Fibroblast of lung (primary cell): ENCODE measurements at regions not wholly inside any gene's neighbourhood (a gene's known extent, or its start where the extent isn't known, plus 50 kb on each side); places are given as distances from the start of the nearest gene placed in this dataset.

Experiments
- DNase-seq, 2 donors: peaks; one replicate each; pipeline versions ENCODE4 v3.0.0 to v3.0.0-alpha.2; 2010; ENCODE audit warnings: low read depth in 2 of 2
- H2AFZ ChIP-seq: 2 replicates; pipeline ENCODE4 v1.5.1; 2012; ENCODE audit warnings: low read length, control low read depth, inconsistent platforms
- H3K27ac ChIP-seq: 2 replicates; pipeline ENCODE4 v1.5.1; 2011; ENCODE audit warnings: low read length, control low read depth; ENCODE audit not compliant: insufficient read depth
- H3K27me3 ChIP-seq: 2 replicates; pipeline ENCODE4 v1.5.1; 2011; ENCODE audit warnings: mild to moderate bottlenecking, low read length; ENCODE audit not compliant: control insufficient read depth, insufficient read depth
- H3K36me3 ChIP-seq: 2 replicates; pipeline ENCODE4 v1.5.1; 2011; ENCODE audit warnings: low read length; ENCODE audit not compliant: control insufficient read depth, insufficient read depth
- H3K4me1 ChIP-seq: 2 replicates; pipeline ENCODE4 v1.5.1; 2011; ENCODE audit warnings: low read length; ENCODE audit not compliant: control insufficient read depth, insufficient read depth; ENCODE audit errors: extremely low read depth
- H3K4me2 ChIP-seq: 2 replicates; pipeline ENCODE4 v1.5.1; 2011; ENCODE audit warnings: low read length, control low read depth; ENCODE audit not compliant: insufficient read depth; ENCODE audit errors: extremely low read depth
- H3K4me3 ChIP-seq, 4 experiments: fragments of 200-600 bp in 1 of 4; sonication (generic) in 1 of 4; replicated peaks in 1 of 4; 2 replicates each; pipeline ENCODE4 v1.5.1; 2011 to 2016; ENCODE audit warnings: low read length in 4 of 4, low read depth in 3 of 4, mild to moderate bottlenecking in 3 of 4, control low read depth in 2 of 4, inconsistent platforms in 1 of 4, mixed read lengths in 1 of 4; ENCODE audit not compliant: insufficient read depth in 1 of 4; ENCODE audit errors: control extremely low read depth in 1 of 4
- H3K79me2 ChIP-seq: 2 replicates; pipeline ENCODE4 v1.5.1; 2012; ENCODE audit warnings: mild to moderate bottlenecking, low read length, inconsistent platforms; ENCODE audit not compliant: control insufficient read depth, insufficient read depth
- H3K9ac ChIP-seq: 2 replicates; pipeline ENCODE4 v1.5.1; 2011; ENCODE audit warnings: mild to moderate bottlenecking, low read length, control low read depth; ENCODE audit not compliant: insufficient read depth
- H3K9me3 ChIP-seq: 2 replicates; pipeline ENCODE4 v1.5.1; 2012; ENCODE audit warnings: low read depth, low read length; ENCODE audit not compliant: control insufficient read depth, insufficient read depth
- H4K20me1 ChIP-seq: 2 replicates; pipeline ENCODE4 v1.5.1; 2011; ENCODE audit warnings: low read length; ENCODE audit not compliant: control insufficient read depth, insufficient read depth; ENCODE audit errors: extremely low read depth
- EZH2 ChIP-seq: IDR thresholded peaks from 2 replicates; pipeline ENCODE4 v1.5.1; 2012; ENCODE audit warnings: low read length, control low read depth, mild to moderate bottlenecking; ENCODE audit errors: missing control alignments
- TF ChIP-seq, protein P1 (sequence below), 2 donors: IDR thresholded peaks in 1 of 2; conservative IDR thresholded peaks in 1 of 2; 1 replicate in 1 of 2; 2 replicates in 1 of 2; pipeline ENCODE4 v1.5.1; 2011 to 2012; ENCODE audit warnings: low read length in 2 of 2, control low read depth in 1 of 2, inconsistent platforms in 1 of 2, low read depth in 1 of 2, mild to moderate bottlenecking in 1 of 2

DNA sequence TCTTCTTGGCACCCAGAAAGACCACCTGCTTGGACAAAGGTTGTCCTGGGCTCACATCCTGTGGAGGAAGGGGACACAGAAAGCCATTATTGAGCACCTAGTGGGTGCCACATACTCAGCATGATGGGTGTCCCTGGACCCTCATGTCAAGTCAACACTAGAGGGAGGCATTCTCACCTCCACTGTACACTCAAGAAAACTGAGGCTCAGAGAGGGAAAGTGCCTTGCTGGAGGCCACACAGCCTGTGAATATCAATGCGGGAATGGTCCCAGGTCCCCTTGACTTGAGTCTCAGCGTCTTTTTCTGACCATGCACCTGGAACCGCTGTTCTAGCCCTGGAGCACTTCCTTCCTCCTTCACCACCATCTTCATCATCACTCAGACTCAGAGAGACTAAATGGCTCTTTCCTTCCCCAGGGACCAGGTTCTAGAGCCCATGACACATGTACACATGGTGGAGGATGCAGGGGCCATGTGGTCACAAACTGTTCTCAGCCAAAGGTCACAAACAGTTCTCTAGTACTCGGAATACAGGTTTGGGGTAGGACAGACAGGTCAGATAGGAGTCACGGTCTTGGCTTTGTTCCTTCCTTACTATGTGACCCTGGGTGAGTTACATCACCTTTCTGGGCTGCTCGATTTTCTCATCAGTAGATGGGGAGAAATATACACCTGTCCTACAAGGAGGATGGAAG lies 89.2 kb upstream of the WNT4 start:
- Histone ChIP-seq H3K9me3 (no peaks in the 10 kb centered on the region), H3K9ac (no peak overlapping the region), H3K4me1 (no peaks in the 10 kb centered on the region), H3K27ac (no peak overlapping the region), H3K36me3 (no peaks in the 10 kb centered on the region), H3K79me2 (no peaks in the 10 kb centered on the region), H3K4me3 (no peak overlapping the region), H4K20me1 (no peaks in the 10 kb centered on the region), H2AFZ (no peak overlapping the region), H3K27me3 (no peaks in the 10 kb centered on the region), H3K4me2 (no peak overlapping the region)
- TF ChIP-seq, protein P1, sequence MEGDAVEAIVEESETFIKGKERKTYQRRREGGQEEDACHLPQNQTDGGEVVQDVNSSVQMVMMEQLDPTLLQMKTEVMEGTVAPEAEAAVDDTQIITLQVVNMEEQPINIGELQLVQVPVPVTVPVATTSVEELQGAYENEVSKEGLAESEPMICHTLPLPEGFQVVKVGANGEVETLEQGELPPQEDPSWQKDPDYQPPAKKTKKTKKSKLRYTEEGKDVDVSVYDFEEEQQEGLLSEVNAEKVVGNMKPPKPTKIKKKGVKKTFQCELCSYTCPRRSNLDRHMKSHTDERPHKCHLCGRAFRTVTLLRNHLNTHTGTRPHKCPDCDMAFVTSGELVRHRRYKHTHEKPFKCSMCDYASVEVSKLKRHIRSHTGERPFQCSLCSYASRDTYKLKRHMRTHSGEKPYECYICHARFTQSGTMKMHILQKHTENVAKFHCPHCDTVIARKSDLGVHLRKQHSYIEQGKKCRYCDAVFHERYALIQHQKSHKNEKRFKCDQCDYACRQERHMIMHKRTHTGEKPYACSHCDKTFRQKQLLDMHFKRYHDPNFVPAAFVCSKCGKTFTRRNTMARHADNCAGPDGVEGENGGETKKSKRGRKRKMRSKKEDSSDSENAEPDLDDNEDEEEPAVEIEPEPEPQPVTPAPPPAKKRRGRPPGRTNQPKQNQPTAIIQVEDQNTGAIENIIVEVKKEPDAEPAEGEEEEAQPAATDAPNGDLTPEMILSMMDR (conservative IDR thresholded peaks at IDR 0.05 in 1 of 2, IDR thresholded peaks at IDR 0.05 in 1 of 2; ENCODE audit: low read depth in 1 of 2, low read length in 2 of 2) = no peak
- no peak for TF ChIP-seq EZH2
- DNase-seq = no peak

DNA sequence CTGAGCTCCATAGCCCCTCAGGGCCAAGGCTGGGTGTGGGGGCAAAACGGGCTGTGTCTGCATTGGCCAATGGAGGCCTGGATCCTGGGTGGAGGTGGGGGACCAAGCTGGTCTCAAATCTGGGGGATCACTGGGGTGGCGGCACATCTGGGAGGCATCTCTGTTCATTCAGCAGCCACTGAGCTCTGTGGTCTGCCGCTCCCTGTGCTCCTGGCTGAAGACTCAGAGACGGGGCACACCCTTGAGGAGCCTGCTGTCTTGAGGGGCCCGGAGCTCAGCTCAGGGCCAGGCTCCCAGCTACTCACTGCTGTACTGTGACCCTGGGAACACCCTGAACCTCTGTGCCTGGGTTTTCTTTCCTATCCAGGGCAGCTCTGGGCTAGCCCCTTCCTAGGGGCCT lies 90.3 kb upstream of the WNT4 start:
- Histone ChIP-seq H3K9me3 (no peaks in the 10 kb centered on the region), H3K79me2 (no peaks in the 10 kb centered on the region), H4K20me1 (no peaks in the 10 kb centered on the region), H2AFZ (no peak overlapping the region), H3K36me3 (no peaks in the 10 kb centered on the region), H3K27me3 (no peaks in the 10 kb centered on the region), H3K4me2 (no peak overlapping the region), H3K27ac (no peak overlapping the region), H3K4me1 (no peaks in the 10 kb centered on the region), H3K4me3 (no peak overlapping the region), H3K9ac (no peak overlapping the region)
- DNase-seq = no peak
- TF ChIP-seq, protein P1 (conservative IDR thresholded peaks at IDR 0.05 in 1 of 2, IDR thresholded peaks at IDR 0.05 in 1 of 2; ENCODE audit: low read depth in 1 of 2, low read length in 2 of 2) = no peak
- TF ChIP-seq EZH2 = no peak

DNA sequence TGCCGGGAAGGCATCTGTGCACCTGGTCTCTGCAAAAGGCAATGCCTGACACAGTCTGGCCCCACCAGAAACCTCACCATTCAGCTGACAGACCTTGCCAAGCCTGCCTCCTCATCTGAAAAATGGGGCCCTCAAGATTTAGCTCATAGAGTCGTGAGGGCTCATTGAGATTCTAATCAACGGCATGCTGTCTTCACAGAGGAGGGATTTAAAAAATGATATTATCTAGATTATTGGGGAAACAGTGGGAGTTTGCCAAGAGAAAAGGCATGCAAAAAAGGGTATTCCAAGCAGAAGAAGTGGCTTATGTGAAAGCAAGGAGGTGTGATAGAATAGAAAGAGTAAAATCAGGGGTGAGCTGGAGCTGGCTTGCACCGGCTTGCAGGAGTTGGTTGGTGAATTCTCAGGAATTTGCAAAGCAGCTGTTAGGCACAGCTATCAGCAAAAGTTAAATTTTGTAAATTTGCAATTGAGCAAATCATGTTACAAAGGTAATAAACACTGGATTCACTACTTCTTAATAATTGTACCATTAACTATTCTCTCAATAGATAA lies 91.7 kb upstream of the WNT4 start:
- TF ChIP-seq EZH2 = no peak
- TF ChIP-seq, protein P1 (conservative IDR thresholded peaks at IDR 0.05 in 1 of 2, IDR thresholded peaks at IDR 0.05 in 1 of 2; ENCODE audit: low read depth in 1 of 2, low read length in 2 of 2) = no peak
- no peak overlapping the region for H3K27ac ChIP-seq
- H3K4me3 ChIP-seq = no peak overlapping the region
- H3K79me2 ChIP-seq = no peaks in the 10 kb centered on the region
- no peaks in the 10 kb centered on the region for H3K27me3 ChIP-seq
- no peak overlapping the region for H3K9ac ChIP-seq
- H3K36me3 ChIP-seq = no peaks in the 10 kb centered on the region
- H4K20me1 ChIP-seq = no peaks in the 10 kb centered on the region
- H3K4me2 ChIP-seq = no peak overlapping the region
- no peaks in the 10 kb centered on the region for H3K9me3 ChIP-seq
- H2AFZ ChIP-seq = no peak overlapping the region
- DNase-seq = no peak
- H3K4me1 ChIP-seq = no peaks in the 10 kb centered on the region
